ENCODE measurements at regions not wholly inside any gene's neighbourhood (a gene's known extent, or its start where the extent isn't known, plus 50 kb on each side); places are given as distances from the start of the nearest gene placed in this dataset.

DNA sequence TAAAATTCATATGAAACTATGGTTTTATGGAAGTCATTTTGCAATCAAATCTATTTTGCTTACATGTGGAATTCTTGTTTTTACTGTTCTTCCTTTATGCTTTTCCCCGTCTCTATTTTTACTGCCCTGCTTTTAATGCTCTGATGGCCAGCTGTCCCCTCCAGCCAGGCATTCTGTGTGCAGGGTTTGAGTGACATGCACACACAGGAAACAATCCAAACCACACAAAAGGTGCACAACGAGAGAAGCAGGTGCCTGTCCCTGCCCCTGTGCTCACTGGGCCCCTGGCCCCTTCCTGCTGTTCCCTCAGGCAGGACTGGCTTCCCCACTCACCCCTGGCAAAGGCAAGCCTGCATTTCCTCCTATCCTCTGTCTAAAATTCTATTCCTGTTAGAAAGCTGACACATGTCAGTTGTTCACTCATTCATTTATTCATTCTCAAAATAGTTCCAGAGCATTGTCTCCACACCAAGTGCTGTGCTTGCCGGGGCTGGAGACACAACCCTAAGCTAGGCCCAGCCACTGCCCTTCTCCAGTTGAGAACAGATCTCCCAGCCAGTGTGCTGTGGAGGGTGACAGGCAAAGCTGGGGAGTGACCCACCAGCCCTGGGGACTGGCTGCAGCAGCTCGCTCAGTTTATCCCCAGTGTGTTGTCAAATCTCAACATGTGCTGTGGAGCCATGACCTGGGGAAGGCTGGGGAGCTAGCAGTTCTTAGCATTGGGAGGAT is 346.3 kb downstream of the FBXW7 start:
- Mint-ChIP-seq H3K9me3 (ENCODE audit: unreplicated experiment) (no peaks in the 10 kb centered on the region), H3K27me3 (ENCODE audit: insufficient read depth, unreplicated experiment) (no peaks in the 10 kb centered on the region), H3K4me3 (ENCODE audit: unreplicated experiment) (no peak overlapping the region), H3K4me1 (ENCODE audit: insufficient read depth, unreplicated experiment) (peaks cover 12% of the 10 kb centered on the region), H3K36me3 (ENCODE audit: insufficient read depth, unreplicated experiment) (no peaks in the 10 kb centered on the region), H3K27ac (ENCODE audit: low read depth, unreplicated experiment) (no peak overlapping the region)
- BruUV-seq (replicated peaks), result no TSS peak
- CTCF ChIA-PET, result no interaction called here
- TF ChIP-seq, protein P1, sequence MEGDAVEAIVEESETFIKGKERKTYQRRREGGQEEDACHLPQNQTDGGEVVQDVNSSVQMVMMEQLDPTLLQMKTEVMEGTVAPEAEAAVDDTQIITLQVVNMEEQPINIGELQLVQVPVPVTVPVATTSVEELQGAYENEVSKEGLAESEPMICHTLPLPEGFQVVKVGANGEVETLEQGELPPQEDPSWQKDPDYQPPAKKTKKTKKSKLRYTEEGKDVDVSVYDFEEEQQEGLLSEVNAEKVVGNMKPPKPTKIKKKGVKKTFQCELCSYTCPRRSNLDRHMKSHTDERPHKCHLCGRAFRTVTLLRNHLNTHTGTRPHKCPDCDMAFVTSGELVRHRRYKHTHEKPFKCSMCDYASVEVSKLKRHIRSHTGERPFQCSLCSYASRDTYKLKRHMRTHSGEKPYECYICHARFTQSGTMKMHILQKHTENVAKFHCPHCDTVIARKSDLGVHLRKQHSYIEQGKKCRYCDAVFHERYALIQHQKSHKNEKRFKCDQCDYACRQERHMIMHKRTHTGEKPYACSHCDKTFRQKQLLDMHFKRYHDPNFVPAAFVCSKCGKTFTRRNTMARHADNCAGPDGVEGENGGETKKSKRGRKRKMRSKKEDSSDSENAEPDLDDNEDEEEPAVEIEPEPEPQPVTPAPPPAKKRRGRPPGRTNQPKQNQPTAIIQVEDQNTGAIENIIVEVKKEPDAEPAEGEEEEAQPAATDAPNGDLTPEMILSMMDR (IDR thresholded peaks at IDR 0.05; ENCODE audit: unreplicated experiment), result no peak
- POLR2A ChIA-PET, result no interaction called here
- intact Hi-C loops (cut with micrococcal nuclease), result no loop called here
- DNase-seq (ENCODE audit: unreplicated experiment), result no peak

DNA sequence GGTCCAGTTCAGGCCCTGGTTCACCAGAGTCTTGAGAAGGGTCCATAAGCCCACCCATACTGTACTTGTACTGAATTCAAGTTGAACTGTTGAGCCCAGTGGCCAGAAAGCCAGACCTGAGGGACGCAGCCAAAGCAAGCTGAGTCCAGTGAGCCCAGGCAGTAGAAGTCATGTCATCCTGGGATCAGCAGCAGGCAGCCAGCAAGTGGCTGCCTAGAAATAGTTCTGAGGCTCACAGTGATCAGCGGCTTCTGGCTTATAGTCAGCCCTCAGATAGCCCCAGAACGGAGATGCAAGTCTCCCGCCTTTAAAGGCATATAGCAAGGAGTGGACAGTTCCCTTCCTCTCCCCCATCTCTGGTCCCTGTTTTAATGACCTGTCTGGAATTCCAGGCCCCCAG is 347.1 kb downstream of the FBXW7 start:
- ChIA-PET CTCF (no interaction called here), POLR2A (no interaction called here)
- Mint-ChIP-seq H3K36me3 (ENCODE audit: insufficient read depth, unreplicated experiment) (no peaks in the 10 kb centered on the region), H3K9me3 (ENCODE audit: unreplicated experiment) (no peaks in the 10 kb centered on the region), H3K27ac (ENCODE audit: low read depth, unreplicated experiment) (no peak overlapping the region), H3K4me1 (ENCODE audit: insufficient read depth, unreplicated experiment) (peaks cover 12% of the 10 kb centered on the region), H3K27me3 (ENCODE audit: insufficient read depth, unreplicated experiment) (no peaks in the 10 kb centered on the region), H3K4me3 (ENCODE audit: unreplicated experiment) (no peak overlapping the region)
- TF ChIP-seq, protein P1 (IDR thresholded peaks at IDR 0.05; ENCODE audit: unreplicated experiment), result no peak
- BruUV-seq (replicated peaks), result no TSS peak
- no peak for DNase-seq (ENCODE audit: unreplicated experiment)
- intact Hi-C loops (cut with micrococcal nuclease), result no loop called here

DNA sequence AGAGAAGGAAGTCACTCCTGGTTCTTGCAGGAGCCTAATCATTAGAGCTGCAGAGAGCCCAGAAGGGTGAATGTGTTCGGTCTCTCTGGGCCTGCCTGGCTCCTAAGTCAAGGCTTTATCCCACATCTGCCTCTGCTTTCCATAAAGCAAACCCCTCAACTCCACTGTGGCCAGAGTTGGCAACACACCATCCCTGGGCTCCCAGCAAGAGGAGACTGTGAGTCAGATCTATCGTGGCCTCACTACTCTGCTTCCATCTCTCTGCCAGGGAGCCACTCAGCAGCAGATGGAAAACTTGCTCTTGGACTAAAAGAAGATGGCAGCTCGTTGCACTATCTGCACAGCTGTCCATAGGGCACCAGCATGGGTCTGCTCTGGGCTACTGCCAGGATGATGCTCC is 348.2 kb downstream of the FBXW7 start:
- peaks cover 6% of the 10 kb centered on the region for H3K36me3 Mint-ChIP-seq (ENCODE audit: insufficient read depth, unreplicated experiment)
- H3K4me3 Mint-ChIP-seq (ENCODE audit: unreplicated experiment), result no peak overlapping the region
- ChIA-PET CTCF (no interaction called here), POLR2A (no interaction called here)
- H3K9me3 Mint-ChIP-seq (ENCODE audit: unreplicated experiment), result no peaks in the 10 kb centered on the region
- no peak for DNase-seq (ENCODE audit: unreplicated experiment)
- no TSS peak for BruUV-seq (replicated peaks)
- H3K27me3 Mint-ChIP-seq (ENCODE audit: insufficient read depth, unreplicated experiment), result no peaks in the 10 kb centered on the region
- intact Hi-C loops (cut with micrococcal nuclease), result no loop called here
- no peak overlapping the region for H3K27ac Mint-ChIP-seq (ENCODE audit: low read depth, unreplicated experiment)
- TF ChIP-seq, protein P1 (IDR thresholded peaks at IDR 0.05; ENCODE audit: unreplicated experiment), result no peak
- H3K4me1 Mint-ChIP-seq (ENCODE audit: insufficient read depth, unreplicated experiment), result peaks cover 12% of the 10 kb centered on the region

DNA sequence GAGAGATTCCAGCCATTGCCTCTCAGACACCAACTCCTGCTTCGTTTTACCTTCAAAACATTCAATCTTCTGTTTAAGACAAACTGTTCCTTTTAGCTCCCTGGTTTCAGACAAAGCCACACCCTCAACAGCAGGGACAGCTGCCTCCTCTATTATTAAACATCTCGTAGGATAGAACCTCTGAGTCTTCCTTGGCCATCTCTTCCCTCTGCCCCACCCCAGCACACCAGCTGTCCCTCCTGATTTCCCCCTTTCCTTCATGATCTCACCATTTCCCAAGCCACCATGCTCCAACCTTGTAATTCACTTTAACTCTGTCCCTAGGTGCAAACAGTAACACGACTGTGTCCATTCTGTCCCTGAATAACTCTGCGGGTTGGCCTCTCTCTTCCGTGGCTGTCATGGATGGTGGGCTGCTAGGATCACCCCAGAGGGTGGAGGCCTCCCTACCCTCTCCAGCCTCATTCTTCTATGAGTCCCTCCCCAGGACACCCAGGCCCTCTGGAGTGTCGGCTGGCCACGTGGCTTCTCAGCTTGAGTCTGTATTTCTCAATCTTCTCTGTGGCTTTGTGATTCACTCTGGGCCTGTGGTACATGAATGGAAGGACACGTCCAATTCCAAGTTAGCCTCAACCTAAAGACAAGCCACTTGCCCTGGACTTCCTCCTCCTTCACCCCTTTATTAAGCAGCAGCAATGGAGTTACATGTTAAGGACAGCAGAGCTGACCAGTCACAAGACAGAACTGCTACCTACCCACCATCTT is 349.9 kb downstream of the FBXW7 start:
- TF ChIP-seq, protein P1 (IDR thresholded peaks at IDR 0.05; ENCODE audit: unreplicated experiment), result no peak
- H3K27me3 Mint-ChIP-seq (ENCODE audit: insufficient read depth, unreplicated experiment), result no peaks in the 10 kb centered on the region
- BruUV-seq (replicated peaks), result no TSS peak
- peak overlapping the region; percentile 17 for H3K27ac Mint-ChIP-seq (ENCODE audit: low read depth, unreplicated experiment)
- ChIA-PET CTCF (interaction anchor here (0.6 kb wide), 1 partner anchor 283 kb away, joined by 3 read pairs; no protein-coding TSS in a partner anchor), POLR2A (no interaction called here)
- H3K36me3 Mint-ChIP-seq (ENCODE audit: insufficient read depth, unreplicated experiment), result peaks cover 6% of the 10 kb centered on the region
- DNase-seq (ENCODE audit: unreplicated experiment), result peak; percentile 48
- no peak overlapping the region for H3K4me3 Mint-ChIP-seq (ENCODE audit: unreplicated experiment)
- intact Hi-C loops (cut with micrococcal nuclease), result no loop called here
- H3K4me1 Mint-ChIP-seq (ENCODE audit: insufficient read depth, unreplicated experiment), result peaks cover 12% of the 10 kb centered on the region
- H3K9me3 Mint-ChIP-seq (ENCODE audit: unreplicated experiment), result no peaks in the 10 kb centered on the region

Measured in MCF 10A (cell line).